ENCODE measurements at regions not wholly inside any gene's neighbourhood (a gene's known extent, or its start where the extent isn't known, plus 50 kb on each side); places are given as distances from the start of the nearest gene placed in this dataset.
A peak's percentile ranks its signal among the peaks of the same experiment; 100 is the strongest.

- H3K4me3 ChIP-seq (ENCODE audit: low read length) = no peak overlapping the region
- no peak for DNase-seq (ENCODE audit: low read depth)
- TF ChIP-seq, protein P1, sequence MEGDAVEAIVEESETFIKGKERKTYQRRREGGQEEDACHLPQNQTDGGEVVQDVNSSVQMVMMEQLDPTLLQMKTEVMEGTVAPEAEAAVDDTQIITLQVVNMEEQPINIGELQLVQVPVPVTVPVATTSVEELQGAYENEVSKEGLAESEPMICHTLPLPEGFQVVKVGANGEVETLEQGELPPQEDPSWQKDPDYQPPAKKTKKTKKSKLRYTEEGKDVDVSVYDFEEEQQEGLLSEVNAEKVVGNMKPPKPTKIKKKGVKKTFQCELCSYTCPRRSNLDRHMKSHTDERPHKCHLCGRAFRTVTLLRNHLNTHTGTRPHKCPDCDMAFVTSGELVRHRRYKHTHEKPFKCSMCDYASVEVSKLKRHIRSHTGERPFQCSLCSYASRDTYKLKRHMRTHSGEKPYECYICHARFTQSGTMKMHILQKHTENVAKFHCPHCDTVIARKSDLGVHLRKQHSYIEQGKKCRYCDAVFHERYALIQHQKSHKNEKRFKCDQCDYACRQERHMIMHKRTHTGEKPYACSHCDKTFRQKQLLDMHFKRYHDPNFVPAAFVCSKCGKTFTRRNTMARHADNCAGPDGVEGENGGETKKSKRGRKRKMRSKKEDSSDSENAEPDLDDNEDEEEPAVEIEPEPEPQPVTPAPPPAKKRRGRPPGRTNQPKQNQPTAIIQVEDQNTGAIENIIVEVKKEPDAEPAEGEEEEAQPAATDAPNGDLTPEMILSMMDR (IDR thresholded peaks at IDR 0.05; ENCODE audit: insufficient read depth, low read depth, low read length, missing control alignments) = no peak
These were observed 398.5 kb downstream of the PTPRU start for GRCh38 chr1:29634746-29635335.

- peak; percentile 22 for DNase-seq (ENCODE audit: low read depth)
- H3K4me3 ChIP-seq (ENCODE audit: low read length) = no peak overlapping the region
- TF ChIP-seq, protein P1 (IDR thresholded peaks at IDR 0.05; ENCODE audit: insufficient read depth, low read depth, low read length, missing control alignments) = no peak
These were observed 398.0 kb downstream of the PTPRU start for GRCh38 chr1:29634324-29634723.

GRCh38 chr1:29633771-29634170 lies 397.4 kb downstream of the PTPRU start:
- no peak for DNase-seq (ENCODE audit: low read depth)
- TF ChIP-seq, protein P1 (IDR thresholded peaks at IDR 0.05; ENCODE audit: insufficient read depth, low read depth, low read length, missing control alignments) = no peak
- H3K4me3 ChIP-seq (ENCODE audit: low read length) = no peak overlapping the region

GRCh38 chr1:29632806-29633615 lies 396.7 kb downstream of the PTPRU start:
- no peak overlapping the region for H3K4me3 ChIP-seq (ENCODE audit: low read length)
- DNase-seq (ENCODE audit: low read depth) = no peak
- TF ChIP-seq, protein P1 (IDR thresholded peaks at IDR 0.05; ENCODE audit: insufficient read depth, low read depth, low read length, missing control alignments) = no peak

GRCh38 chr1:29631836-29632805 lies 395.8 kb downstream of the PTPRU start:
- DNase-seq (ENCODE audit: low read depth) = no peak
- TF ChIP-seq, protein P1 (IDR thresholded peaks at IDR 0.05; ENCODE audit: insufficient read depth, low read depth, low read length, missing control alignments) = no peak
- no peak overlapping the region for H3K4me3 ChIP-seq (ENCODE audit: low read length)

DNA sequence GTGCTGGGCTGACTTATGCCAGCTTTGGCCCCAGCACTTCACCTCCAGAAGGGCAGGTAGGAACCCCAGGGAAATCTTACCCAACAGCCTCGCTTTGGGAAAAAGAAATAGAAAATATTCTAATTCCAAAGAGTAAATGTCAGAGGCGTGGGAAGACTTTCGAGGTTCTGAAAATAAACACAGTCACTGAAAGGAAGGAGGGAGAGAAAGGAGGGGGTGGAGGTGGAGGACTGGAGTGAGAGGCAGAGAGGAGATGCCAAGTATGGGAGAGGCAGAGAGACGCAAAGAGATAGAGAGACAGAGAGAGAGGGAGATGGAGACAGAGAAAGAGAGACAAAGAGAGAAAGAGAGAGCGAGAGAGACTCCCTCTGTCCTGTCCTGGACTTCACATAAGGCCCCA lies 395.0 kb downstream of the PTPRU start:
- no peak overlapping the region for H3K4me3 ChIP-seq (ENCODE audit: low read length)
- no peak for DNase-seq (ENCODE audit: low read depth)
- TF ChIP-seq, protein P1 (IDR thresholded peaks at IDR 0.05; ENCODE audit: insufficient read depth, low read depth, low read length, missing control alignments) = no peak

Measured in epithelial cell of esophagus (primary cell).